ENCODE measurements at regions not wholly inside any gene's neighbourhood (a gene's known extent, or its start where the extent isn't known, plus 50 kb on each side); places are given as distances from the start of the nearest gene placed in this dataset.
"Not testable (repeated sequence)": the region's sequence is repeated elsewhere in the genome, so short reads cannot be mapped to it uniquely, and the experiment has no call there.

GRCh38 chr14:25484235-25484634, 434.3 kb upstream of the STXBP6 start:
- no peaks in the 10 kb centered on the region for H3K9me3 Mint-ChIP-seq (ENCODE audit: low read depth)
- ChIA-PET POLR2A (no interaction called here), CTCF (no interaction called here)
- no peaks in the 10 kb centered on the region for H3K36me3 Mint-ChIP-seq (ENCODE audit: low read depth)
- ATAC-seq (no peak), DNase-seq (no peak)
- peaks cover 1% of the 10 kb centered on the region for H3K27me3 Mint-ChIP-seq
- no peak overlapping the region for H3K27ac Mint-ChIP-seq
- H3K4me1 Mint-ChIP-seq = no peaks in the 10 kb centered on the region
- H3K4me3 Mint-ChIP-seq = no peak overlapping the region
- intact Hi-C loops (cut with DNase I, micrococcal nuclease) = no loop called here

- H3K4me3 Mint-ChIP-seq = no peak overlapping the region
- no peaks in the 10 kb centered on the region for H3K9me3 Mint-ChIP-seq (ENCODE audit: low read depth)
- intact Hi-C loops (cut with DNase I, micrococcal nuclease) = no loop called here
- ChIA-PET CTCF (no interaction called here), POLR2A (no interaction called here)
- H3K4me1 Mint-ChIP-seq = no peaks in the 10 kb centered on the region
- H3K36me3 Mint-ChIP-seq (ENCODE audit: low read depth) = no peaks in the 10 kb centered on the region
- H3K27me3 Mint-ChIP-seq = no peaks in the 10 kb centered on the region
- ATAC-seq (no peak), DNase-seq (no peak)
- H3K27ac Mint-ChIP-seq = no peak overlapping the region
Observed at GRCh38 chr14:25477316-25478098, 427.6 kb upstream of the STXBP6 start.

DNA sequence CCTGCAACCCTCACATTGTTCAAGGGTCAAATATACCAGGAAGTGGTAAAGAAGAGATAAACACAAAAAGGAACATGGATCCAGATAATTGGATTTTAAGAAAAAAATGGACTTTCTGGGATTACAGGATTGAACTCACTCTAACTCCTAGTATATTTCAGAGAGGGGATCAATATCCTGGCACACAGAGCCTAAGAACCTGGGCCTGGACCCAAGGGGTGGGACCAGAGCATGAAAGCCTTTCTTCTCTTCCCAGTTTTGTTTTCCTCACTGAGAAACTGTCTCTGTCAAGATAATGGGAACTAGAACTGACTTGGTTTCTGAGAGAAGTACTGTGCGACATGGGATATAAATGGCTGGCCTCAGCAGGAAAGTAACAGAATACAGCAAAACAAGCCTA, 422.8 kb upstream of the STXBP6 start:
- Mint-ChIP-seq H3K27ac (no peak overlapping the region), H3K4me1 (no peaks in the 10 kb centered on the region), H3K9me3 (ENCODE audit: low read depth) (no peaks in the 10 kb centered on the region), H3K27me3 (no peaks in the 10 kb centered on the region), H3K4me3 (no peak overlapping the region), H3K36me3 (ENCODE audit: low read depth) (no peaks in the 10 kb centered on the region)
- DNase-seq (no peak), ATAC-seq (no peak)
- ChIA-PET CTCF (interaction anchor here (0.6 kb wide), 1 partner anchor 494 kb away, joined by 3 read pairs; no protein-coding TSS in a partner anchor), POLR2A (no interaction called here)
- intact Hi-C loops (cut with DNase I, micrococcal nuclease) = no loop called here

- CTCF ChIA-PET = interaction anchor here (1.8 kb wide), 1 partner anchor 10 kb away, joined by 7 read pairs; no protein-coding TSS in a partner anchor
Observed at GRCh38 chr14:25464772-25465171, 414.8 kb upstream of the STXBP6 start.

GRCh38 chr14:25464078-25464477, 414.1 kb upstream of the STXBP6 start:
- no peak overlapping the region for H3K4me3 Mint-ChIP-seq
- H3K27ac Mint-ChIP-seq = no peak overlapping the region
- ATAC-seq (no peak), DNase-seq (no peak)
- ChIA-PET CTCF (interaction anchor here (1.8 kb wide), 1 partner anchor 9 kb away, joined by 7 read pairs; no protein-coding TSS in a partner anchor), POLR2A (no interaction called here)
- H3K27me3 Mint-ChIP-seq = no peaks in the 10 kb centered on the region
- H3K36me3 Mint-ChIP-seq (ENCODE audit: low read depth) = no peaks in the 10 kb centered on the region
- H3K9me3 Mint-ChIP-seq (ENCODE audit: low read depth) = no peaks in the 10 kb centered on the region
- intact Hi-C loops (cut with DNase I, micrococcal nuclease) = no loop called here
- no peaks in the 10 kb centered on the region for H3K4me1 Mint-ChIP-seq

More at GRCh38 chr14:25464772-25465171, 414.8 kb upstream of the STXBP6 start:
- no peaks in the 10 kb centered on the region for H3K4me1 Mint-ChIP-seq
- POLR2A ChIA-PET = no interaction called here
- DNase-seq = no peak
- H3K4me3 Mint-ChIP-seq = no peak overlapping the region
- H3K27me3 Mint-ChIP-seq = no peaks in the 10 kb centered on the region
- H3K27ac Mint-ChIP-seq = no peak overlapping the region
- intact Hi-C loops (cut with DNase I, micrococcal nuclease) = no loop called here
- no peak for ATAC-seq
- no peaks in the 10 kb centered on the region for H3K9me3 Mint-ChIP-seq (ENCODE audit: low read depth)
- no peaks in the 10 kb centered on the region for H3K36me3 Mint-ChIP-seq (ENCODE audit: low read depth)

GRCh38 chr14:25463480-25463879, 413.5 kb upstream of the STXBP6 start:
- CTCF ChIA-PET = interaction anchor here (1.8 kb wide), 1 partner anchor 8 kb away, joined by 7 read pairs; no protein-coding TSS in a partner anchor
- DNase-seq = no peak
- H3K4me1 Mint-ChIP-seq = no peaks in the 10 kb centered on the region

DNA sequence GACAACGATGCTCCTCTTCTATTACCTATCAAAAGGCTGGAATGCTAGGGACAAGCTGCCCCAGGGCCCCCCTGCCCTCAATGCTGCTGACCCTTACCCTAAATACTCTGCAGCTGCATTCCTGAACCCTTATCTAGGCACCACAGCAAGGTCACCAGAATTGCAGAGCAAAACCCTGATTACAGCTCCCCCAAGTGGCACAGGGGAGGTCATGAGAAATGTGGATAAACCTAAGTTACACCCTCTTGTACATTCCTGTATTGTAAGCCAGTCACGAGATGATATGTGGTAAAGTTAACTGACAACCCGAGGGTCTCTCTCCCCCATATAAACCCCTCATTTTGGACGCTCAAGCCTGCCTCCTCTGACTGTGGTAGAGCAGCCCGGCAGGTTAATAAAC, 411.8 kb upstream of the STXBP6 start:
- intact Hi-C loops (cut with DNase I, micrococcal nuclease) = no loop called here
- no peaks in the 10 kb centered on the region for H3K27me3 Mint-ChIP-seq
- ChIA-PET CTCF (no interaction called here), POLR2A (no interaction called here)
- no peak for ATAC-seq
- no peaks in the 10 kb centered on the region for H3K4me1 Mint-ChIP-seq
- DNase-seq = no peak
- no peak overlapping the region for H3K27ac Mint-ChIP-seq
- H3K9me3 Mint-ChIP-seq (ENCODE audit: low read depth) = no peaks in the 10 kb centered on the region
- H3K4me3 Mint-ChIP-seq = no peak overlapping the region
- no peaks in the 10 kb centered on the region for H3K36me3 Mint-ChIP-seq (ENCODE audit: low read depth)

More at GRCh38 chr14:25463480-25463879, 413.5 kb upstream of the STXBP6 start:
- intact Hi-C loops (cut with DNase I, micrococcal nuclease) = no loop called here
- Mint-ChIP-seq H3K4me3 (no peak overlapping the region), H3K9me3 (ENCODE audit: low read depth) (no peaks in the 10 kb centered on the region), H3K27ac (no peak overlapping the region), H3K36me3 (ENCODE audit: low read depth) (no peaks in the 10 kb centered on the region), H3K27me3 (no peaks in the 10 kb centered on the region)
- no peak for ATAC-seq
- POLR2A ChIA-PET = no interaction called here

GRCh38 chr14:25444381-25444780, 394.4 kb upstream of the STXBP6 start:
- no peak for ATAC-seq
- H3K4me1 Mint-ChIP-seq = no peaks in the 10 kb centered on the region
- CTCF ChIA-PET = no interaction called here
- intact Hi-C loops (cut with DNase I, micrococcal nuclease) = no loop called here
- no peak overlapping the region for H3K27ac Mint-ChIP-seq
- DNase-seq = no peak
- POLR2A ChIA-PET = no interaction called here
- no peaks in the 10 kb centered on the region for H3K36me3 Mint-ChIP-seq (ENCODE audit: low read depth)
- no peaks in the 10 kb centered on the region for H3K27me3 Mint-ChIP-seq
- H3K4me3 Mint-ChIP-seq = no peak overlapping the region
- peaks cover 3% of the 10 kb centered on the region for H3K9me3 Mint-ChIP-seq (ENCODE audit: low read depth)

GRCh38 chr14:25440382-25440781, 390.4 kb upstream of the STXBP6 start:
- H3K9me3 Mint-ChIP-seq (ENCODE audit: low read depth); intact Hi-C loops (cut with DNase I, micrococcal nuclease); H3K36me3 Mint-ChIP-seq (ENCODE audit: low read depth); H3K27me3 Mint-ChIP-seq; POLR2A ChIA-PET; ATAC-seq; H3K4me1 Mint-ChIP-seq; H3K27ac Mint-ChIP-seq; DNase-seq; H3K4me3 Mint-ChIP-seq; CTCF ChIA-PET: not testable (repeated sequence)

DNA sequence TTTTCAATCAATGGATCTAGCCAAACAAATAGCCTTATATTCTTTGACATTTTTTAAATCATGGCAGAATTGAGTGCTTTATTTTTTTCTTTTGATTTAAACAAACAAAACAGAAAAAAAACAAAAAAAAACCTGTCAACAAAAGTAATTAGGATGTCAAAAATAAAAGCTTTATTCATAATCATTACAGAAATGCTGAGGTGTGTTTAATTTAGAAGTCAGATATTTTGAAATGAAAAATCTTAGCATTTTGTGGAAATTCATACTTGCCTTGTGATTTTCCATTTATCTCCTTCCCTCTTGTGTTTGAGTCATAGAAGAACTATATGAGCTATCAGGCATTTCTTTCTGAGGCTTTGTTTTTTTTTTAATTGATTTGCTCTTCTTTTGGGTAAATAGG, 387.0 kb upstream of the STXBP6 start:
- Mint-ChIP-seq H3K36me3 (ENCODE audit: low read depth) (no peaks in the 10 kb centered on the region), H3K4me3 (no peak overlapping the region), H3K4me1 (no peaks in the 10 kb centered on the region), H3K27ac (no peak overlapping the region), H3K9me3 (ENCODE audit: low read depth) (peaks cover 11% of the 10 kb centered on the region), H3K27me3 (no peaks in the 10 kb centered on the region)
- POLR2A ChIA-PET = no interaction called here
- ATAC-seq (no peak), DNase-seq (no peak)
- CTCF ChIA-PET = no interaction called here
- intact Hi-C loops (cut with DNase I, micrococcal nuclease) = no loop called here

GRCh38 chr14:25436288-25436875, 386.4 kb upstream of the STXBP6 start:
- Mint-ChIP-seq H3K36me3 (ENCODE audit: low read depth) (no peaks in the 10 kb centered on the region), H3K27ac (no peak overlapping the region), H3K27me3 (no peaks in the 10 kb centered on the region), H3K9me3 (ENCODE audit: low read depth) (peaks cover 11% of the 10 kb centered on the region), H3K4me1 (no peaks in the 10 kb centered on the region), H3K4me3 (no peak overlapping the region)
- POLR2A ChIA-PET = no interaction called here
- no peak for DNase-seq
- no peak for ATAC-seq
- intact Hi-C loops (cut with DNase I, micrococcal nuclease) = no loop called here
- CTCF ChIA-PET = no interaction called here
